Ectodermal cell (in vitro differentiated cells): ENCODE measurements at regions not wholly inside any gene's neighbourhood (a gene's known extent, or its start where the extent isn't known, plus 50 kb on each side); places are given as distances from the start of the nearest gene placed in this dataset.
"Not testable (repeated sequence)": the region's sequence is repeated elsewhere in the genome, so short reads cannot be mapped to it uniquely, and the experiment has no call there.

ENCODE experiments used
- H3K27ac ChIP-seq: 2 replicates; pipeline ENCODE4 v1.7.0; 2013; ENCODE audit warnings: mild to moderate bottlenecking, low read depth, low read length; ENCODE audit not compliant: insufficient read depth, poor library complexity, severe bottlenecking
- H3K27me3 ChIP-seq: 2 replicates; pipeline ENCODE4 v1.7.0; 2013; ENCODE audit warnings: mild to moderate bottlenecking, low read length; ENCODE audit not compliant: insufficient read depth, control insufficient read depth, poor library complexity, severe bottlenecking
- H3K36me3 ChIP-seq: one replicate; pipeline ENCODE4 v1.7.0; 2013; ENCODE audit warnings: low read length; ENCODE audit not compliant: control insufficient read depth, insufficient read depth
- H3K4me1 ChIP-seq: one replicate; pipeline ENCODE4 v1.7.0; 2013; ENCODE audit warnings: low read length; ENCODE audit not compliant: control insufficient read depth, insufficient read depth
- H3K4me3 ChIP-seq: 2 replicates; pipeline ENCODE4 v1.7.0; 2013; ENCODE audit warnings: low read depth, low read length, control low read depth; ENCODE audit not compliant: insufficient read depth
- H3K9me3 ChIP-seq: 2 replicates; pipeline ENCODE4 v1.7.0; 2013; ENCODE audit warnings: mild to moderate bottlenecking, low read length, moderate library complexity; ENCODE audit not compliant: control insufficient read depth
- WGBS, 2 experiments: methylation state at CpG; one replicate each; pipeline ENCODE4 v1.1.7; 2013; ENCODE audit warnings: missing lambda C conversion rate in 2 of 2; 5-methylcytosine and 5-hydroxymethylcytosine counted together

- H3K27me3 ChIP-seq: no peaks in the 10 kb centered on the region
- WGBS, 2 experiments: 93 to 96% methylated on average over 8 of the region's 8 CpGs
- no peak overlapping the region for H3K4me3 ChIP-seq
- H3K36me3 ChIP-seq: no peaks in the 10 kb centered on the region
- H3K27ac ChIP-seq: no peak overlapping the region
- H3K9me3 ChIP-seq: no peaks in the 10 kb centered on the region
- no peaks in the 10 kb centered on the region for H3K4me1 ChIP-seq
Observed at GRCh38 chr2:111616651-111617218, 267.3 kb downstream of the ANAPC1 start.

DNA sequence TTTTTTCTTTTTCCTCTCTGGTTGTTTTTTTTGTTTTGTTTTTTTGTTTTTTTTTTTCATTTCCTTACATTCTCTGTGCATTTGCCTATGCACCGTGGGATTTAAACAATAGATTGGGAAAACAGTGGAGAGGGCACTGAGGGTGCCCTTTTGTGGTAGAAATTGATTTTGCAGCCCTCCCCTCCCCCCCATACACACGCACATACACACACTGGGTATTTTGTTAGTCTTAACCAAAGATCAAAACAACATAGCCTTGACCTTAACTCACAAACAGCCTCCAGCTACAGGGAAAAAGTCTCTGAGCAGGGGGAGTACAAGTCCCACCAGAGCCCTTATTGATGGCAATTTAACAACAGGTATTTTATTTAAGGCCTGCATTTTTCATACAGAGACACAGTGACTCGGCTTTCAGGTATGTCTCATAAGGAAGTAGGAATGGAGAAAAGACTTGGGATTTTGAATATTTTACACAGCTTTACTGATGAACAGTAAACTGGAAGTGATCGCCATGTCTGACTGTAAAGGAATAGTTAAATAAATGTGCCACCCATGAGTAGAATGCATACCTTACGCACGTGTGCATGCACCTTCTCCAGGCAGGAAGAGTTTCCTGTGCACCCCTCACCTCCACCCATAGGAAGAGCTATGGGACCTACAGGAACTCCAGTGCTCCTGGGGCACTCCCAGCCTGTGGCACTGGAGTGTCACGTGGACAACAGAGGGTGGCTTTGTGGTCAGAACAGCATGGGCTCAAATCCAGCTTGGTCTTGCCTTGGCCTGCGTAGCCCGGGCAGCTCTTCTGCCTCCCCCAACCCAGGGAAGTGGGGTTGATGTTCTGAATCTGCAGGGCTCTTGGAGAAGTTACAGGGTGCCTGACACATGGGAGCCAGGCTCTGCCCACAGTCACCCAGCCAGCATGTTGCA lies 266.4 kb downstream of the ANAPC1 start:
- Histone ChIP-seq H3K27ac (no peak overlapping the region), H3K4me3 (no peak overlapping the region), H3K27me3 (no peaks in the 10 kb centered on the region), H3K9me3 (no peaks in the 10 kb centered on the region), H3K36me3 (no peaks in the 10 kb centered on the region), H3K4me1 (no peaks in the 10 kb centered on the region)
- WGBS, 2 experiments: 77 to 81% methylated on average over 8 of the region's 9 CpGs

- H3K36me3 ChIP-seq: no peaks in the 10 kb centered on the region
- H3K9me3 ChIP-seq: no peaks in the 10 kb centered on the region
- no peak overlapping the region for H3K4me3 ChIP-seq
- H3K27me3 ChIP-seq: no peaks in the 10 kb centered on the region
- H3K27ac ChIP-seq: no peak overlapping the region
- 87 to 88% methylated on average over 16 of the region's 16 CpGs for WGBS, 2 experiments
- H3K4me1 ChIP-seq: no peaks in the 10 kb centered on the region
Observed at GRCh38 chr2:111618226-111618977, 265.6 kb downstream of the ANAPC1 start.

GRCh38 chr2:111618978-111619902 lies 264.8 kb downstream of the ANAPC1 start:
- Histone ChIP-seq H3K9me3 (no peaks in the 10 kb centered on the region), H3K4me1 (no peaks in the 10 kb centered on the region), H3K36me3 (no peaks in the 10 kb centered on the region), H3K27ac (no peak overlapping the region), H3K27me3 (no peaks in the 10 kb centered on the region), H3K4me3 (no peak overlapping the region)
- 80 to 84% methylated on average over 9 to 11 of the region's 11 CpGs for WGBS, 2 experiments

DNA sequence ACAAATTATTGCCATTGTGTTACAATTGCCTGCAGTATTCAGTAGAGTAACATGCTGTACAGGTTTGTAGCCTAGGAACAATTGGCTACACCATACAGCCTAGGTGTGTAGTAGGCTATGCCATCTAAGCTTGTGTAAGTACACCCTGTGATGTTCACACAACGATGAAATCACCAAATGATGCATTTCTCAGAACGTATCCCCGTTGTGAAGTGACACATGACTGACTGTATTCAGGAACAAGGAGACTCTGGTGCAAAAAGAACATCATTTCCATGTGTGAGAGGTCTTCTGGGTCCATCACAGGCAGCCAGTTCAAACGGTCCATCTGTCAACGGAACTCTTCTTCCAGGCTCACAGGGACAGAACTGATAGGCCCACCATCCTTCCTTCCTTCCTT lies 263.7 kb downstream of the ANAPC1 start:
- Histone ChIP-seq H3K27ac (no peak overlapping the region), H3K9me3 (no peaks in the 10 kb centered on the region), H3K4me1 (no peaks in the 10 kb centered on the region), H3K27me3 (no peaks in the 10 kb centered on the region), H3K36me3 (no peaks in the 10 kb centered on the region), H3K4me3 (no peak overlapping the region)
- WGBS, 2 experiments: 92 to 94% methylated on average over 5 of the region's 5 CpGs

DNA sequence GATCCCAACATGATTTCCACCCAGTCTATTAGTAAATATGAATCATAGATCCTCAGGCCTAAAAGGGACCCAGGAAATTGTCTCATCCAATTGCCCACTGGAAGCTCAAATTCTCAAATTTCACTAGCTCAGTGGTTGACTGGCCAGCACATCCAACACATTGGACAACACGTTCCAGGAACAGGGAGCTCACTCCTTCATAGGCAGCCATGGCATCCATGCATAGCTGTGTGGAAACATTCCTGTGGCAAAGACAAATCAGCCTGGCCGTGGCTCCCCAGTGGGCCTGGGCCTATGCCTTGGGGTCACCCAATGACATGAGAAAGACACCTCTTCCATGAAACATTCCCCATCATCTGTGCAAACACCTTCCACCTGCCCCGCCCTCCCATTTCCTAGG lies 261.1 kb downstream of the ANAPC1 start:
- WGBS, 2 experiments: 93 to 97% methylated on average over 3 of the region's 3 CpGs
- Histone ChIP-seq H3K9me3 (no peaks in the 10 kb centered on the region), H3K4me3 (no peak overlapping the region), H3K27ac (no peak overlapping the region), H3K27me3 (no peaks in the 10 kb centered on the region), H3K36me3 (no peaks in the 10 kb centered on the region), H3K4me1 (no peaks in the 10 kb centered on the region)

GRCh38 chr2:111623380-111623779 lies 260.6 kb downstream of the ANAPC1 start:
- H3K9me3 ChIP-seq: no peaks in the 10 kb centered on the region
- no peaks in the 10 kb centered on the region for H3K36me3 ChIP-seq
- WGBS, 2 experiments: 86 to 90% methylated on average over 3 of the region's 3 CpGs
- H3K27me3 ChIP-seq: no peaks in the 10 kb centered on the region
- no peak overlapping the region for H3K27ac ChIP-seq
- H3K4me1 ChIP-seq: no peaks in the 10 kb centered on the region
- H3K4me3 ChIP-seq: no peak overlapping the region

- WGBS, 2 experiments: 84 to 96% methylated on average over 2 to 3 of the region's 3 CpGs
- Histone ChIP-seq H3K9me3 (no peaks in the 10 kb centered on the region), H3K4me3 (no peak overlapping the region), H3K27me3 (no peaks in the 10 kb centered on the region), H3K27ac (no peak overlapping the region), H3K36me3 (no peaks in the 10 kb centered on the region), H3K4me1 (no peaks in the 10 kb centered on the region)
Observed at GRCh38 chr2:111624411-111625156, 259.4 kb downstream of the ANAPC1 start.

DNA sequence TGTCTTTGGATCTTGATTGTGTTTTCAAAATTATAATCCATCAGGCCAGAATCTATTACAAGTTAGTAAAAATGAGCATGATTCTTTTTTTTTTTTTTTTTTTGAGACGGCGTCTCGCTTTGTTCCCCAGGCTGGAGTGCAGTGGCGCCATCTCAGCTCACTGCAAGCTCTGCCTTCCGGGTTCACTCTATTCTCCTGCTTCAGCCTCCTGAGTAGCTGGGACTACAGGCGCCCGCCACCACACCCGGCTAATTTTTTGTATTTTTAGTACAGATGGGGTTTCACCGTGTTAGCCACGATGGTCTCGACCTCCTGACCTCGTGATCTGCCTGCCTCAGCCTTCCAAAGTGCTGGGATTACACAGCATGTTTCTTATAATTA lies 258.8 kb downstream of the ANAPC1 start:
- WGBS, 2 experiments: 82 to 87% methylated on average over 12 of the region's 12 CpGs
- not testable (repeated sequence) for H3K27me3 ChIP-seq, H3K4me1 ChIP-seq, H3K4me3 ChIP-seq, H3K36me3 ChIP-seq, H3K9me3 ChIP-seq, H3K27ac ChIP-seq
